Smooth muscle cell (in vitro differentiated cells): ENCODE measurements at regions not wholly inside any gene's neighbourhood (a gene's known extent, or its start where the extent isn't known, plus 50 kb on each side); places are given as distances from the start of the nearest gene placed in this dataset.

Source experiments
- DNase-seq: peaks from one replicate; lab custom pipeline; 2025; ENCODE audit not compliant: unreplicated experiment; lab: John Stamatoyannopoulos, UW
- H2AFZ ChIP-seq: fragments of 200-600 bp; sonication (generic); 2 replicates; pipeline ENCODE4 v1.6.0; 2016; ENCODE audit warnings: antibody characterized with exemption, low read depth, mild to moderate bottlenecking
- H3F3A ChIP-seq: fragments of 200-600 bp; sonication (generic); 2 replicates; pipeline ENCODE4 v1.6.0; 2017; ENCODE audit warnings: antibody characterized with exemption, low read depth
- H3K27ac ChIP-seq: fragments of 200-600 bp; sonication (generic); 2 replicates; pipeline ENCODE4 v1.5.1; 2016; ENCODE audit warnings: low read depth, mild to moderate bottlenecking
- H3K27me3 ChIP-seq: fragments of 200-600 bp; sonication (generic); 2 replicates; pipeline ENCODE4 v1.6.1; 2016; ENCODE audit warnings: low read depth, mild to moderate bottlenecking
- H3K36me3 ChIP-seq: fragments of 200-600 bp; sonication (generic); 2 replicates; pipeline ENCODE4 v1.5.1; 2016; ENCODE audit warnings: low read depth
- H3K4me1 ChIP-seq: fragments of 200-600 bp; sonication (generic); 2 replicates; pipeline ENCODE4 v1.5.1; 2016; ENCODE audit warnings: low read depth
- H3K4me2 ChIP-seq: fragments of 200-600 bp; sonication (generic); 2 replicates; pipeline ENCODE4 v1.6.0; 2016; ENCODE audit warnings: mild to moderate bottlenecking
- H3K4me3 ChIP-seq: fragments of 200-600 bp; sonication (generic); 2 replicates; pipeline ENCODE4 v1.5.1; 2016; ENCODE audit warnings: mild to moderate bottlenecking
- H3K79me2 ChIP-seq: fragments of 200-600 bp; sonication (generic); 2 replicates; pipeline ENCODE4 v1.6.0; 2016; ENCODE audit warnings: low read depth, mild to moderate bottlenecking
- H3K9ac ChIP-seq: fragments of 200-600 bp; sonication (generic); 2 replicates; pipeline ENCODE4 v1.6.0; 2016; ENCODE audit warnings: low read depth
- H3K9me3 ChIP-seq: fragments of 200-600 bp; sonication (generic); replicated peaks from 2 replicates; pipeline ENCODE4 v1.5.1; 2016; ENCODE audit warnings: low read depth
- H4K20me1 ChIP-seq: fragments of 200-600 bp; sonication (generic); 2 replicates; pipeline ENCODE4 v1.6.0; 2016; ENCODE audit warnings: low read depth
- CTCF ChIP-seq: fragments of 200-600 bp; sonication (generic); IDR thresholded peaks from 2 replicates; pipeline ENCODE4 v1.5.1; 2017; ENCODE audit warnings: borderline replicate concordance, mild to moderate bottlenecking, antibody characterized with exemption; ENCODE audit not compliant: insufficient read depth, poor library complexity, severe bottlenecking
- WGBS: methylation state at CpG from one replicate; pipeline ENCODE4 v1.1.7; 2016; ENCODE audit warnings: low lambda C conversion rate; 5-methylcytosine and 5-hydroxymethylcytosine counted together

DNA sequence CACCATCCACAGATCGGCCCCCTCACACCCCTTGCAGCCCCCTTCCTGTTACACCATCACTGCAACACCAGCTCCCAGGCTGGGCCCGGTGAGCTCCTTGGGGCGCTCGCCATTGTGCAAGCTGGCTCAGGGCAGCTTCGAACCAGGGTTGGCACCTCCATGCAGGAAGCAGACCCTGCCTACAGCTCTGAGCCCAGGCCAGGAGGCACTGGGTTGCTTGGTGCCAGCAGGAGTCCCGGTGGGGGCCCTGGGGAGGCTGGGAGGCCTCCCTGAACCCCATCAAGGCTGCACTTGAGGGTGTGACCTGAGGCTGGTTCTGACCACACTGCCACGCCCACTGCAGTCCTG is 417.1 kb downstream of the CTTN start:
- no peaks in the 10 kb centered on the region for H3K79me2 ChIP-seq
- no peaks in the 10 kb centered on the region for H4K20me1 ChIP-seq
- no peaks in the 10 kb centered on the region for H3F3A ChIP-seq
- no peak overlapping the region for H3K27ac ChIP-seq
- WGBS: 88% methylated on average over 7 of the region's 7 CpGs
- no peaks in the 10 kb centered on the region for H3K9me3 ChIP-seq
- no peak for TF ChIP-seq CTCF
- H3K9ac ChIP-seq: no peak overlapping the region
- H3K27me3 ChIP-seq: no peaks in the 10 kb centered on the region
- no peaks in the 10 kb centered on the region for H3K36me3 ChIP-seq
- no peaks in the 10 kb centered on the region for H3K4me1 ChIP-seq
- no peak overlapping the region for H3K4me2 ChIP-seq
- no peak overlapping the region for H3K4me3 ChIP-seq
- no peak overlapping the region for H2AFZ ChIP-seq
- no peak for DNase-seq

- H3K27ac ChIP-seq: no peak overlapping the region
- H3K4me1 ChIP-seq: no peaks in the 10 kb centered on the region
- H3K27me3 ChIP-seq: no peaks in the 10 kb centered on the region
- no peak overlapping the region for H2AFZ ChIP-seq
- no peaks in the 10 kb centered on the region for H3K36me3 ChIP-seq
- H3F3A ChIP-seq: no peaks in the 10 kb centered on the region
- TF ChIP-seq CTCF: no peak
- no peaks in the 10 kb centered on the region for H3K79me2 ChIP-seq
- no peaks in the 10 kb centered on the region for H3K9me3 ChIP-seq
- 79% methylated on average over 10 of the region's 10 CpGs for WGBS
- H3K4me2 ChIP-seq: no peak overlapping the region
- H3K4me3 ChIP-seq: no peak overlapping the region
- H4K20me1 ChIP-seq: no peaks in the 10 kb centered on the region
- no peak overlapping the region for H3K9ac ChIP-seq
- DNase-seq: no peak
Observed at GRCh38 chr11:70816156-70816678, 417.9 kb downstream of the CTTN start.

DNA sequence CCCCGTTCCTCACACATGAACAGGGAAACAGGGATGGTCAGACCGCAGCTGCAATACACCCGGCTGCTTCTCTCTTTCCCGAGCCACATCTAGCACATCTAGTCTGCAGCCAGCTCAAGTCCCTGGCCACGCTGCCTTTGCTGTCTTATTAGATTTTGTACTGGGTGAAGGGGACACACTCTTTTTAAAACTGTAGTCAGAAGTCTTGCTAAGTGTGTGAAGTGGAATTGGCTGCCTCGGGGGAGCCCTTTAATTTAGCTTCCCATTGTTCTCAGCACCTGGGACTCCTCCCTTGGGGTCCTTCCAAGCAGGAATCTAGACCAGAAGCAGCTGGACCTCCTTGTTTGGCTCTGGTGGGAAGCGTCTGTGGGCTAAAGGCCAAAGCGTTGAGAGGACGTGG is 420.0 kb downstream of the CTTN start:
- Histone ChIP-seq H2AFZ (no peak overlapping the region), H3K4me1 (no peaks in the 10 kb centered on the region), H3K27ac (no peak overlapping the region), H3F3A (no peaks in the 10 kb centered on the region), H3K79me2 (no peaks in the 10 kb centered on the region), H3K27me3 (no peaks in the 10 kb centered on the region), H3K4me2 (no peak overlapping the region), H3K36me3 (no peaks in the 10 kb centered on the region), H3K9me3 (no peaks in the 10 kb centered on the region), H4K20me1 (no peaks in the 10 kb centered on the region), H3K9ac (no peak overlapping the region), H3K4me3 (no peak overlapping the region)
- WGBS: 94% methylated on average over 9 of the region's 9 CpGs
- no peak for TF ChIP-seq CTCF
- DNase-seq: no peak

- Histone ChIP-seq H4K20me1 (no peaks in the 10 kb centered on the region), H3K27me3 (no peaks in the 10 kb centered on the region), H3K36me3 (no peaks in the 10 kb centered on the region), H3K9me3 (no peaks in the 10 kb centered on the region), H3K4me2 (no peak overlapping the region), H3K27ac (no peak overlapping the region), H3F3A (no peaks in the 10 kb centered on the region), H3K9ac (no peak overlapping the region), H3K79me2 (no peaks in the 10 kb centered on the region), H2AFZ (no peak overlapping the region), H3K4me3 (no peak overlapping the region), H3K4me1 (no peaks in the 10 kb centered on the region)
- no peak for DNase-seq
- TF ChIP-seq CTCF: no peak
- 89% methylated on average over 15 of the region's 15 CpGs for WGBS
Observed at GRCh38 chr11:70819022-70819421, 420.7 kb downstream of the CTTN start.
